HCT116 (cell line): ENCODE measurements at regions not wholly inside any gene's neighbourhood (a gene's known extent, or its start where the extent isn't known, plus 50 kb on each side); places are given as distances from the start of the nearest gene placed in this dataset.

Source experiments
- ATAC-seq: fragments of 200-7000 bp; cut with Tn5 transposase; 2 replicates; pipeline ENCODE4 v1.9.1; 2020; ENCODE audit warnings: mild to moderate bottlenecking, moderate library complexity
- BruUV-seq: library from RNA; stranded (reverse); fragments of 400-500 nt; replicated peaks from 2 replicates; lab custom pipeline; 2021; lab: Mats Ljungman, UMichigan
- CTCF ChIA-PET: fragments of 300-600 bp; sonication (Branson Sonifier 250); formaldehyde crosslinking; loops from one replicate; lab custom pipeline; 2021; ENCODE audit warnings: antibody characterized with exemption; lab: Charles Lee
- POLR2A ChIA-PET: fragments of 300-600, 350-600 bp; sonication (Branson Sonifier 250); formaldehyde crosslinking; loops from one replicate; lab custom pipeline; 2021; ENCODE audit warnings: antibody characterized with exemption; lab: Charles Lee
- RAD21 ChIA-PET, 2 experiments: fragments of 300-600 bp; sonication (Branson Sonifier 250); formaldehyde crosslinking; loops; one replicate each; lab custom pipeline; 2023; ENCODE audit warnings: low total read pairs in 2 of 2; ENCODE audit not compliant: uncharacterized antibody in 2 of 2, unreplicated experiment in 2 of 2, low non-redundant PET in 1 of 2; lab: Charles Lee
- DNase-seq: peaks from one replicate; pipeline ENCODE4 v3.0.0-alpha.2; 2010; ENCODE audit warnings: low read depth, low spot score
- H2AFZ ChIP-seq: fragments of 200-600 bp; shearing (Covaris generic), sonication (generic); 2 replicates; pipeline ENCODE4 v1.6.1; 2017; ENCODE audit warnings: low read depth, mixed run types, mixed read lengths, antibody characterized with exemption, low read length; ENCODE audit not compliant: poor library complexity, severe bottlenecking
- H3K27ac ChIP-seq: 2 replicates; pipeline ENCODE4 v1.5.1; 2012; ENCODE audit warnings: low read depth, low read length
- H3K27me3 ChIP-seq: fragments of 200-600 bp; sonication (generic); 2 replicates; pipeline ENCODE4 v1.6.1; 2016; ENCODE audit warnings: mixed run types, low read length, mixed read lengths; ENCODE audit not compliant: insufficient read depth
- H3K36me3 ChIP-seq, 2 experiments: fragments of 200-500 bp in 1 of 2; fragments of 200-600 bp in 1 of 2; sonication (Bioruptor generic) in 1 of 2; sonication (generic) in 1 of 2; 2 replicates each; pipeline versions ENCODE4 v1.5.1 to v1.6.1; 2014 to 2016; ENCODE audit warnings: low read length in 2 of 2, inconsistent platforms in 1 of 2, mixed read lengths in 1 of 2, mixed run types in 1 of 2; ENCODE audit not compliant: insufficient read depth in 2 of 2, control insufficient read depth in 1 of 2
- H3K4me1 ChIP-seq, 2 experiments: fragments of 200-600 bp in 1 of 2; sonication (generic) in 1 of 2; 2 replicates each; pipeline versions ENCODE4 v1.5.1 to v1.6.1; 2012 to 2017; ENCODE audit warnings: low read length in 2 of 2, inconsistent platforms in 1 of 2, mild to moderate bottlenecking in 1 of 2, mixed read lengths in 1 of 2, mixed run types in 1 of 2, moderate library complexity in 1 of 2; ENCODE audit not compliant: insufficient read depth in 2 of 2, control insufficient read depth in 1 of 2
- H3K4me2 ChIP-seq: fragments of 200-600 bp; sonication (generic); 2 replicates; pipeline ENCODE4 v1.6.1; 2017; ENCODE audit warnings: mixed run types, low read length, mixed read lengths
- H3K4me3 ChIP-seq, 2 experiments: fragments of 200-600 bp in 1 of 2; sonication (generic) in 1 of 2; replicated peaks in 1 of 2; 2 replicates each; pipeline ENCODE4 v1.5.1; 2011 to 2016; ENCODE audit warnings: low read length in 2 of 2, control low read depth in 1 of 2, low read depth in 1 of 2, mild to moderate bottlenecking in 1 of 2, mixed read lengths in 1 of 2, mixed run types in 1 of 2
- H3K79me2 ChIP-seq: fragments of 200-600 bp; sonication (generic); 2 replicates; pipeline ENCODE4 v1.6.1; 2017; ENCODE audit warnings: mild to moderate bottlenecking, mixed run types, low read length, moderate library complexity, mixed read lengths; ENCODE audit not compliant: insufficient read depth
- H3K9ac ChIP-seq: fragments of 200-600 bp; sonication (generic); 2 replicates; pipeline ENCODE4 v1.6.1; 2016; ENCODE audit warnings: low read length, mixed read lengths
- H3K9me2 ChIP-seq: fragments of 200-600 bp; sonication (generic), shearing (Covaris generic); 2 replicates; pipeline ENCODE4 v1.6.1; 2017; ENCODE audit warnings: mixed run types, mild to moderate bottlenecking, moderate library complexity; ENCODE audit not compliant: insufficient read depth
- H3K9me3 ChIP-seq, 2 experiments: fragments of 200-500 bp in 1 of 2; fragments of 200-600 bp in 1 of 2; sonication (Bioruptor generic) in 1 of 2; sonication (generic) in 1 of 2; 2 replicates each; pipeline ENCODE4 v1.6.1; 2014 to 2017; ENCODE audit warnings: low read length in 2 of 2, mixed read lengths in 2 of 2, inconsistent platforms in 1 of 2, low read depth in 1 of 2, mild to moderate bottlenecking in 1 of 2, mixed run types in 1 of 2, moderate library complexity in 1 of 2; ENCODE audit not compliant: control insufficient read depth in 1 of 2, insufficient read depth in 1 of 2
- H4K20me1 ChIP-seq: fragments of 200-600 bp; sonication (generic), shearing (Covaris generic); 2 replicates; pipeline ENCODE4 v1.6.1; 2017; ENCODE audit warnings: mixed run types, mild to moderate bottlenecking, moderate library complexity; ENCODE audit not compliant: insufficient read depth
- CBX3 ChIP-seq: IDR thresholded peaks from 2 replicates; pipeline ENCODE4 v1.6.1; 2012; ENCODE audit warnings: low read depth
- CEBPB ChIP-seq: IDR thresholded peaks from 2 replicates; pipeline ENCODE4 v1.6.1; 2012; ENCODE audit warnings: low read depth
- EGR1 ChIP-seq: IDR thresholded peaks from 2 replicates; pipeline ENCODE4 v1.6.1; 2012; ENCODE audit warnings: low read depth
- EZH2 ChIP-seq: fragments of 200-600 bp; sonication (generic); IDR thresholded peaks from 2 replicates; pipeline ENCODE4 v1.6.1; 2017; ENCODE audit warnings: antibody characterized with exemption, mixed run types
- EZH2phosphoT487 ChIP-seq: fragments of 200-600 bp; IDR thresholded peaks from 2 replicates; pipeline ENCODE4 v1.6.1; 2018; ENCODE audit warnings: antibody characterized with exemption, borderline replicate concordance
- FOSL1 ChIP-seq: IDR thresholded peaks from 2 replicates; pipeline ENCODE4 v1.6.1; 2012; ENCODE audit warnings: low read depth
- JUND ChIP-seq: IDR thresholded peaks from 2 replicates; pipeline ENCODE4 v1.6.1; 2012
- POLR2A ChIP-seq: IDR thresholded peaks from 2 replicates; pipeline ENCODE4 v1.7.0; 2011; ENCODE audit warnings: borderline replicate concordance; ENCODE audit not compliant: insufficient read depth, insufficient read length; ENCODE audit errors: extremely low read depth
- POLR2AphosphoS5 ChIP-seq: IDR thresholded peaks from 2 replicates; pipeline ENCODE4 v1.6.1; 2011; ENCODE audit warnings: mild to moderate bottlenecking, low read depth, low read length, moderate library complexity
- RAD21 ChIP-seq: IDR thresholded peaks from 2 replicates; pipeline ENCODE4 v1.6.1; 2012; ENCODE audit warnings: low read depth, mild to moderate bottlenecking
- SIN3A ChIP-seq: IDR thresholded peaks from 2 replicates; pipeline ENCODE4 v1.6.1; 2012; ENCODE audit warnings: low read depth
- SP1 ChIP-seq: IDR thresholded peaks from 2 replicates; pipeline ENCODE4 v1.6.1; 2012; ENCODE audit warnings: low read depth
- SRF ChIP-seq: IDR thresholded peaks from 2 replicates; pipeline ENCODE4 v1.6.1; 2012; ENCODE audit warnings: low read depth
- TCF7L2 ChIP-seq: IDR thresholded peaks from 2 replicates; pipeline ENCODE4 v1.7.0; 2011; ENCODE audit warnings: borderline replicate concordance, inconsistent platforms; ENCODE audit not compliant: insufficient read depth, insufficient read length; ENCODE audit errors: extremely low read depth
- YY1 ChIP-seq: IDR thresholded peaks from 2 replicates; pipeline ENCODE4 v1.6.1; 2011; ENCODE audit warnings: low read length, low read depth, moderate library complexity, mild to moderate bottlenecking; ENCODE audit not compliant: insufficient replicate concordance; ENCODE audit errors: extremely low read depth
- ZFX ChIP-seq: fragments of 450-650 bp; IDR thresholded peaks from 2 replicates; pipeline ENCODE4 v1.6.1; 2017
- intact Hi-C: fragments of 100-400 bp; cut with micrococcal nuclease; formaldehyde crosslinking; loops from 2 replicates; pipeline ENCODE4 v1.10.0; 2022
- TF ChIP-seq, protein P1 (sequence below): IDR thresholded peaks from 2 replicates; pipeline ENCODE4 v1.6.1; 2012; ENCODE audit warnings: low read depth
- TF ChIP-seq, protein P2 (sequence below), 3 experiments: fragments of 200-600 bp in 1 of 3; sonication (generic) in 1 of 3; IDR thresholded peaks in 2 of 3; conservative IDR thresholded peaks in 1 of 3; 2 replicates each; pipeline ENCODE4 v1.5.1; 2012 to 2017; ENCODE audit warnings: low read depth in 2 of 3, low read length in 2 of 3, antibody characterized with exemption in 1 of 3, borderline replicate concordance in 1 of 3, control low read depth in 1 of 3, mild to moderate bottlenecking in 1 of 3, mixed read lengths in 1 of 3, mixed run types in 1 of 3, moderate library complexity in 1 of 3; ENCODE audit not compliant: insufficient read depth in 1 of 3
- TF ChIP-seq, protein P3 (sequence below): IDR thresholded peaks from 2 replicates; pipeline ENCODE4 v1.6.1; 2012
- TF ChIP-seq, protein P4 (sequence below): IDR thresholded peaks from 2 replicates; pipeline ENCODE4 v1.6.1; 2011; ENCODE audit warnings: mild to moderate bottlenecking, low read length, moderate library complexity; ENCODE audit not compliant: insufficient replicate concordance; ENCODE audit errors: extremely low read depth

DNA sequence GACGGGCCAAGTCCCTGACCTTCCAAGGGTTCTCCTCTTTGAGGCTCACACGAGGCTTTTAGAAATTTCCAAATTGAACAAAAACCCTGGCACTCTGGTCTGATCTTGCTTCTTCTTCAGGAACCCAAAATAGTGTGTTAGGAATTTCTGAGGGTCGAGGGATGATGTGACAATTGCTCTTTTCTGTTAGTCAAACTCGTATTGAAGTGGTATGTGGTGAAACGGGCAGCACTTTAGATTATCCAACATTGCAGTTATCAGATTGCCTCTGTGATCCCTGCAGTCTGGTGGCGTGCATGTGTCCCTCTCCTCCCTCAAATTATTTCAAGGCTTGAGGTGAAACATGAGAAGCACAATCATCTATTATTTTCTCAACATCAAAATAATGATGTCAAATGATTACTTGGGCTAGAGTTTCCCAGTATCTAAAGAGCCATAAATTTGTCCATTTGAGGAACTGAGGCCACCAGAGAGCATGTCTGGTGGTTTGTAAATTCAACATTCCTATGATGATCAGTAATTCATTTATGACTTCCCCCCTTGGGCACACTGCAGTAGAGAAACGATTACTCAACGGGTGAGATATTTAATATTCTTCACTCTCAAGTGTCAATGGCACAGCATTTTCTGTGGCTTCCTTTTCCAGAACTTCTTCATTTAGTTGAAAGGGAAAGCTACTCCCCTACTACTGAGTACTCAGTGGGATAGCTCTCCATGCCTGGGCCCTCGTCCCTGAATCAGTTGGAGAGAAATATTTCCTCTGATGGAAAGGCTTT lies 308.6 kb upstream of the MAP3K7 start:
- intact Hi-C loops = no loop called here
- DNase-seq = no peak
- ATAC-seq = no peak
- H3K27ac ChIP-seq = no peak overlapping the region
- H4K20me1 ChIP-seq = no peaks in the 10 kb centered on the region
- no peaks in the 10 kb centered on the region for H3K4me1 ChIP-seq
- TF ChIP-seq EZH2phosphoT487 = no peak
- TF ChIP-seq, protein P1, sequence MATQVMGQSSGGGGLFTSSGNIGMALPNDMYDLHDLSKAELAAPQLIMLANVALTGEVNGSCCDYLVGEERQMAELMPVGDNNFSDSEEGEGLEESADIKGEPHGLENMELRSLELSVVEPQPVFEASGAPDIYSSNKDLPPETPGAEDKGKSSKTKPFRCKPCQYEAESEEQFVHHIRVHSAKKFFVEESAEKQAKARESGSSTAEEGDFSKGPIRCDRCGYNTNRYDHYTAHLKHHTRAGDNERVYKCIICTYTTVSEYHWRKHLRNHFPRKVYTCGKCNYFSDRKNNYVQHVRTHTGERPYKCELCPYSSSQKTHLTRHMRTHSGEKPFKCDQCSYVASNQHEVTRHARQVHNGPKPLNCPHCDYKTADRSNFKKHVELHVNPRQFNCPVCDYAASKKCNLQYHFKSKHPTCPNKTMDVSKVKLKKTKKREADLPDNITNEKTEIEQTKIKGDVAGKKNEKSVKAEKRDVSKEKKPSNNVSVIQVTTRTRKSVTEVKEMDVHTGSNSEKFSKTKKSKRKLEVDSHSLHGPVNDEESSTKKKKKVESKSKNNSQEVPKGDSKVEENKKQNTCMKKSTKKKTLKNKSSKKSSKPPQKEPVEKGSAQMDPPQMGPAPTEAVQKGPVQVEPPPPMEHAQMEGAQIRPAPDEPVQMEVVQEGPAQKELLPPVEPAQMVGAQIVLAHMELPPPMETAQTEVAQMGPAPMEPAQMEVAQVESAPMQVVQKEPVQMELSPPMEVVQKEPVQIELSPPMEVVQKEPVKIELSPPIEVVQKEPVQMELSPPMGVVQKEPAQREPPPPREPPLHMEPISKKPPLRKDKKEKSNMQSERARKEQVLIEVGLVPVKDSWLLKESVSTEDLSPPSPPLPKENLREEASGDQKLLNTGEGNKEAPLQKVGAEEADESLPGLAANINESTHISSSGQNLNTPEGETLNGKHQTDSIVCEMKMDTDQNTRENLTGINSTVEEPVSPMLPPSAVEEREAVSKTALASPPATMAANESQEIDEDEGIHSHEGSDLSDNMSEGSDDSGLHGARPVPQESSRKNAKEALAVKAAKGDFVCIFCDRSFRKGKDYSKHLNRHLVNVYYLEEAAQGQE = no peak
- no peak for TF ChIP-seq YY1
- TF ChIP-seq SRF = no peak
- TF ChIP-seq ZFX = no peak
- TF ChIP-seq POLR2AphosphoS5 = no peak
- no peak for TF ChIP-seq EGR1
- TF ChIP-seq SIN3A = no peak
- TF ChIP-seq CBX3 = no peak
- no peak for TF ChIP-seq EZH2
- no peak for TF ChIP-seq FOSL1
- TF ChIP-seq, protein P2, sequence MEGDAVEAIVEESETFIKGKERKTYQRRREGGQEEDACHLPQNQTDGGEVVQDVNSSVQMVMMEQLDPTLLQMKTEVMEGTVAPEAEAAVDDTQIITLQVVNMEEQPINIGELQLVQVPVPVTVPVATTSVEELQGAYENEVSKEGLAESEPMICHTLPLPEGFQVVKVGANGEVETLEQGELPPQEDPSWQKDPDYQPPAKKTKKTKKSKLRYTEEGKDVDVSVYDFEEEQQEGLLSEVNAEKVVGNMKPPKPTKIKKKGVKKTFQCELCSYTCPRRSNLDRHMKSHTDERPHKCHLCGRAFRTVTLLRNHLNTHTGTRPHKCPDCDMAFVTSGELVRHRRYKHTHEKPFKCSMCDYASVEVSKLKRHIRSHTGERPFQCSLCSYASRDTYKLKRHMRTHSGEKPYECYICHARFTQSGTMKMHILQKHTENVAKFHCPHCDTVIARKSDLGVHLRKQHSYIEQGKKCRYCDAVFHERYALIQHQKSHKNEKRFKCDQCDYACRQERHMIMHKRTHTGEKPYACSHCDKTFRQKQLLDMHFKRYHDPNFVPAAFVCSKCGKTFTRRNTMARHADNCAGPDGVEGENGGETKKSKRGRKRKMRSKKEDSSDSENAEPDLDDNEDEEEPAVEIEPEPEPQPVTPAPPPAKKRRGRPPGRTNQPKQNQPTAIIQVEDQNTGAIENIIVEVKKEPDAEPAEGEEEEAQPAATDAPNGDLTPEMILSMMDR (IDR thresholded peaks at IDR 0.05 in 2 of 3, conservative IDR thresholded peaks at IDR 0.05 in 1 of 3; ENCODE audit: borderline replicate concordance in 1 of 3, insufficient read depth in 1 of 3, low read depth in 2 of 3, low read length in 2 of 3) = no peak
- TF ChIP-seq, protein P3, sequence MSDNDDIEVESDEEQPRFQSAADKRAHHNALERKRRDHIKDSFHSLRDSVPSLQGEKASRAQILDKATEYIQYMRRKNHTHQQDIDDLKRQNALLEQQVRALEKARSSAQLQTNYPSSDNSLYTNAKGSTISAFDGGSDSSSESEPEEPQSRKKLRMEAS = no peak
- TF ChIP-seq, protein P4, sequence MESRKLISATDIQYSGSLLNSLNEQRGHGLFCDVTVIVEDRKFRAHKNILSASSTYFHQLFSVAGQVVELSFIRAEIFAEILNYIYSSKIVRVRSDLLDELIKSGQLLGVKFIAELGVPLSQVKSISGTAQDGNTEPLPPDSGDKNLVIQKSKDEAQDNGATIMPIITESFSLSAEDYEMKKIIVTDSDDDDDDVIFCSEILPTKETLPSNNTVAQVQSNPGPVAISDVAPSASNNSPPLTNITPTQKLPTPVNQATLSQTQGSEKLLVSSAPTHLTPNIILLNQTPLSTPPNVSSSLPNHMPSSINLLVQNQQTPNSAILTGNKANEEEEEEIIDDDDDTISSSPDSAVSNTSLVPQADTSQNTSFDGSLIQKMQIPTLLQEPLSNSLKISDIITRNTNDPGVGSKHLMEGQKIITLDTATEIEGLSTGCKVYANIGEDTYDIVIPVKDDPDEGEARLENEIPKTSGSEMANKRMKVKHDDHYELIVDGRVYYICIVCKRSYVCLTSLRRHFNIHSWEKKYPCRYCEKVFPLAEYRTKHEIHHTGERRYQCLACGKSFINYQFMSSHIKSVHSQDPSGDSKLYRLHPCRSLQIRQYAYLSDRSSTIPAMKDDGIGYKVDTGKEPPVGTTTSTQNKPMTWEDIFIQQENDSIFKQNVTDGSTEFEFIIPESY = no peak
- TF ChIP-seq JUND = no peak
- no peak for TF ChIP-seq SP1
- no peak for TF ChIP-seq CEBPB
- no peak for TF ChIP-seq TCF7L2
- TF ChIP-seq RAD21 = no peak
- no peak for TF ChIP-seq POLR2A
- no peaks in the 10 kb centered on the region for H3K79me2 ChIP-seq
- peaks cover 8% of the 10 kb centered on the region for H3K27me3 ChIP-seq
- POLR2A ChIA-PET = no interaction called here
- H3K36me3 ChIP-seq = no peaks in the 10 kb centered on the region
- no TSS peak for BruUV-seq
- H3K9me2 ChIP-seq = no peaks in the 10 kb centered on the region
- CTCF ChIA-PET = no interaction called here
- no peak overlapping the region for H2AFZ ChIP-seq
- no peak overlapping the region for H3K4me3 ChIP-seq
- H3K9me3 ChIP-seq = no peaks in the 10 kb centered on the region
- H3K4me2 ChIP-seq = no peak overlapping the region
- H3K9ac ChIP-seq = no peak overlapping the region
- RAD21 ChIA-PET = no interaction called here
